Tibial artery (tissue), 4 donors: ENCODE measurements at regions not wholly inside any gene's neighbourhood (a gene's known extent, or its start where the extent isn't known, plus 50 kb on each side); places are given as distances from the start of the nearest gene placed in this dataset.
A peak's percentile ranks its signal among the peaks of the same experiment; 100 is the strongest.

Experiments
- DNase-seq, 2 donors: peaks; one replicate each; pipeline ENCODE4 v3.0.0-alpha.2; 2019
- H3K27ac ChIP-seq, 2 donors: fragments of 200-600 bp; sonication (generic) in 1 of 2; 1 replicate in 1 of 2; 2 replicates in 1 of 2; pipeline ENCODE4 v1.5.1; 2018 to 2019; ENCODE audit warnings: mild to moderate bottlenecking in 1 of 2
- H3K27me3 ChIP-seq, 2 donors: fragments of 200-600 bp; sonication (generic) in 1 of 2; one replicate each; pipeline versions ENCODE4 v1.5.1 to v1.6.0; 2016 to 2019
- H3K36me3 ChIP-seq, 3 donors: fragments of 200-600 bp; sonication (generic) in 2 of 3; one replicate each; pipeline ENCODE4 v1.5.1; 2016 to 2019; ENCODE audit warnings: mild to moderate bottlenecking in 2 of 3
- H3K4me1 ChIP-seq, 4 donors: fragments of 200-600 bp; sonication (generic) in 2 of 4; 1 replicate in 3 of 4; 2 replicates in 1 of 4; pipeline ENCODE4 v1.5.1; 2016 to 2019
- H3K4me3 ChIP-seq, 2 donors: fragments of 200-600 bp; sonication (generic) in 1 of 2; 1 replicate in 1 of 2; 2 replicates in 1 of 2; pipeline ENCODE4 v1.5.1; 2018 to 2019; ENCODE audit warnings: mild to moderate bottlenecking in 2 of 2
- H3K9me3 ChIP-seq, 3 donors: fragments of 200-600 bp; sonication (generic) in 1 of 3; one replicate each; pipeline ENCODE4 v1.5.1; 2016 to 2019
- intact Hi-C: fragments of 100-400 bp; cut with DNase I; formaldehyde crosslinking; loops from one replicate; pipeline ENCODE4 v1.15.0; 2023; ENCODE audit warnings: low total_unique reads
- TF ChIP-seq, protein P1 (sequence below), 2 experiments: fragments of 200-600 bp in 1 of 2; fragments of 450-650 bp in 1 of 2; IDR thresholded peaks; one replicate each; pipeline ENCODE4 v1.5.1; 2017 to 2019; ENCODE audit warnings: antibody characterized with exemption in 2 of 2, mild to moderate bottlenecking in 1 of 2, moderate library complexity in 1 of 2

DNA sequence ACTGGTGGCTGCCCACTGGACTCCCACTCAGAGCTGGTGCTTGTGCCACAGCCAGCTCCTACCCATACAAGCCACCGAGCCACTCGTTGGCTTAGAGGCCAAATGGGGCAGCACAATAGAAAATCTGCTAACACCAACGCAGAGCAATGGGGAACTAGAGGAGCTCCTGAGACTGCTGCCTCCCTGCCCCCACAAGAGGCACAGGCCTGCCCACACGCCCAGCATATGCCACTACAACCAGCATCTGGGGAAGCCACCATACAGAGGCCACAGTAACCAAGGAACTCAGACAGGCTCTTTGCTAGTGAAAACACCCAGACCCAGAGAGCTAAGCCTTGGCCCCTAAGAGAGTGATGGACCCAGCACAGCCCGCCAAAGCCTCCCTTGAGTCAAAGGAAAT, 231.2 kb upstream of the RAB6C start:
- Histone ChIP-seq H3K27ac (no peak overlapping the region), H3K36me3 (no peaks in the 10 kb centered on the region), H3K4me3 (no peak overlapping the region), H3K9me3 (no peaks in the 10 kb centered on the region), H3K4me1 (no peaks in the 10 kb centered on the region), H3K27me3 (peaks cover 0 to 3% of the 10 kb centered on the region in 2 donors)
- TF ChIP-seq, protein P1, sequence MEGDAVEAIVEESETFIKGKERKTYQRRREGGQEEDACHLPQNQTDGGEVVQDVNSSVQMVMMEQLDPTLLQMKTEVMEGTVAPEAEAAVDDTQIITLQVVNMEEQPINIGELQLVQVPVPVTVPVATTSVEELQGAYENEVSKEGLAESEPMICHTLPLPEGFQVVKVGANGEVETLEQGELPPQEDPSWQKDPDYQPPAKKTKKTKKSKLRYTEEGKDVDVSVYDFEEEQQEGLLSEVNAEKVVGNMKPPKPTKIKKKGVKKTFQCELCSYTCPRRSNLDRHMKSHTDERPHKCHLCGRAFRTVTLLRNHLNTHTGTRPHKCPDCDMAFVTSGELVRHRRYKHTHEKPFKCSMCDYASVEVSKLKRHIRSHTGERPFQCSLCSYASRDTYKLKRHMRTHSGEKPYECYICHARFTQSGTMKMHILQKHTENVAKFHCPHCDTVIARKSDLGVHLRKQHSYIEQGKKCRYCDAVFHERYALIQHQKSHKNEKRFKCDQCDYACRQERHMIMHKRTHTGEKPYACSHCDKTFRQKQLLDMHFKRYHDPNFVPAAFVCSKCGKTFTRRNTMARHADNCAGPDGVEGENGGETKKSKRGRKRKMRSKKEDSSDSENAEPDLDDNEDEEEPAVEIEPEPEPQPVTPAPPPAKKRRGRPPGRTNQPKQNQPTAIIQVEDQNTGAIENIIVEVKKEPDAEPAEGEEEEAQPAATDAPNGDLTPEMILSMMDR (IDR thresholded peaks at IDR 0.05) = no peak
- intact Hi-C loops = no loop called here
- DNase-seq = no peak

DNA sequence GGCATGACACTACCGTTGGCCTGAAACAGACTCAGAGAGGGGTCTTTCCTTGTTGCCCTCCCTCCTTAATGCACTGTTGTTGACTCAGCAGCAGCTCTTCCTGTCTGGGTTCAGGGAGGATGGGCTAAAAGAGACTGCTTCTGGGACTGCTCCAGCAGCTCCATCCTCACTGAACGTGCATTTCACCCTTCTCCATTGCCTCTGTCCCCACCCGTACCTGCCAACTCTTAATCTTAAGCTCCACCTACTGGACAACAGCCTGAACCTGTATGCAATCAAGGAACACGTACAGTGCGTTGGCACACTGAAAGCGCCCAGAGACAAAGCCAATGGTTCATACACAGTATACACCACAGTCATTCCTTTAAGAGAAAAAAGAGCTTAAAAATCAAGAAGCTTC, 230.8 kb upstream of the RAB6C start:
- TF ChIP-seq, protein P1 (IDR thresholded peaks at IDR 0.05) = no peak
- Histone ChIP-seq H3K36me3 (no peaks in the 10 kb centered on the region), H3K9me3 (no peaks in the 10 kb centered on the region), H3K27ac (no peak overlapping the region), H3K4me1 (no peaks in the 10 kb centered on the region), H3K4me3 (no peak overlapping the region), H3K27me3 (peaks cover 0 to 3% of the 10 kb centered on the region in 2 donors)
- intact Hi-C loops = no loop called here
- no peak for DNase-seq

DNA sequence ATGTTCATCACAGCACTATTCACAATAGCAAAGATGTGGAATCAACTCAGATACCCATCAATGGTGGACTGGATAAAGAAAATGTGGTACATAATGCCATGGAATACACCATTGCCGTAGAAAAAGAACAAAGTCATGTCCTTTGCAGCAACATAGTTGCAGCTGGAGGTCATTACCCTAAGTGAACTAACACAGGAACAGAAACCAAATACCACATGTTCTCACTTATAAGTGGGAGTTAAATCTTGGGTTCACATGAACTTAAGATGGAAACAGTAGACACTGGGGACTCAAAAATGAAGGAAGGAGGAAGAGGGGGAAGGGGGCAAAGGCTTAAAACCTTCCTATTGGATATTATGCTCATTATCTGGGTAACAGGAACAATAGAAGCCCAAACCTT, 228.1 kb upstream of the RAB6C start:
- no peaks in the 10 kb centered on the region for H3K36me3 ChIP-seq
- H3K9me3 ChIP-seq = no peaks in the 10 kb centered on the region
- TF ChIP-seq, protein P1 (IDR thresholded peaks at IDR 0.05) = no peak
- no peak overlapping the region for H3K4me3 ChIP-seq
- H3K27ac ChIP-seq = no peak overlapping the region
- H3K27me3 ChIP-seq = no peaks in the 10 kb centered on the region
- H3K4me1 ChIP-seq = no peaks in the 10 kb centered on the region
- DNase-seq = no peak
- intact Hi-C loops = no loop called here

DNA sequence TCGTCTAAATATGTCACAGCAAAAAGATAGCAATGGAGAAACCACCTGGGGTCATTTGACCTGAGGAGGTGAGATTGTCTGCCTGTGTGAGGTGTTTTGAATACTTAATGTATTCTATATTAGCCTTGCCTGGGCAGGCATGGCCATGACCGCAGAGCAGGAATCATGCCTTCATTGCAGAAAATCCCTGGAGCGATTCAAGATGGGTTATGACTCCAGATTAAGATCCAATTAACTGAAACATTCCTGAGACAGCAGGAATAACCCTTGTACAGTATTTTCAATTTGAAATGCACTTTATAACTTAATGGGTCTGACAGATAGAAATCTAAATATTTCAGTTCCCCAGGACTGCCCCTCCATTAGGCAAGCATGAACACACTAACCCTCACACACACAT, 227.3 kb upstream of the RAB6C start:
- no peaks in the 10 kb centered on the region for H3K27me3 ChIP-seq
- no peak for DNase-seq
- intact Hi-C loops = no loop called here
- no peaks in the 10 kb centered on the region for H3K36me3 ChIP-seq
- no peak overlapping the region for H3K4me3 ChIP-seq
- TF ChIP-seq, protein P1 (IDR thresholded peaks at IDR 0.05) = no peak
- H3K9me3 ChIP-seq = no peaks in the 10 kb centered on the region
- H3K4me1 ChIP-seq = no peaks in the 10 kb centered on the region
- no peak overlapping the region for H3K27ac ChIP-seq

DNA sequence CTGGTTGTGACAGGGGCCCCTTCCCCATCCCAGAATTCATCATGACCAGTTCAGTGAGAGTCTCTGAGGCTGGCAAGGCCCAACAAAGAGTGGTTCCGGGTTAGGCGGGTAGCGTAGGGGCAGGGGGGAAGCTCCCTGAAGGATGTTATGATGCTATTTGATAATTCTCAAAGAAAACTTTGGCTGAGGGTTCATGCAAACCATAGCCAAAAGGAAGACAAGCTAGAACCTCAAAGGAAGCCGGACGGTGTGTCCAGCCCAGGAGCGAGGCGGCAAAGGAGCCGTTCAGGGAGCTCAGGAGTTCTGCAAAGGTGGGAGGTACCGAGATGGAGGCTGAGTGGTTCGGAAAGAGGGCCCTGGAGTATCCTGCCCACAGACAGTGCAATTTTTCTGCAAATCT, 226.8 kb upstream of the RAB6C start:
- TF ChIP-seq, protein P1 (IDR thresholded peaks at IDR 0.05) = no peak
- DNase-seq = no peak
- H3K27ac ChIP-seq = no peak overlapping the region
- intact Hi-C loops = no loop called here
- no peaks in the 10 kb centered on the region for H3K9me3 ChIP-seq
- H3K36me3 ChIP-seq = no peaks in the 10 kb centered on the region
- no peak overlapping the region for H3K4me3 ChIP-seq
- H3K27me3 ChIP-seq = no peaks in the 10 kb centered on the region
- H3K4me1 ChIP-seq = no peaks in the 10 kb centered on the region

DNA sequence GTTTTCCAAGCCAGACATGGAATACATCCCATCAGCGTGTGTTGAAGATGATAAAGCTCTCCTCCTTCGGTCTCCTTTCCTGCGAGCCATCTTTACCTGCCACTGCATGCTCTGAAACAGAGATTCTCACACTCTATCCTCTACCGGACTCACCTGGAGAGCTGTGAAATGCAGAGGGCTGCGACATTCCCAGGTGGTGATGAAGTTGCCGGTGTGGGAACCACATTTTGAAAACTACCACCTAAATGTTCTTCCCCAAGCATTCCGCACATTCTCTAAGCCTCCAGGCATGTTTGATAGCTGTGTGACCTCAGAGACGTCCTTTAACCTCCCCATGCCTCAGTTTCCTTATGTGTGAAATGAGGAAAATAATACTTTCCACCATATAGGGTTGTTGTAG, 226.2 kb upstream of the RAB6C start:
- H3K4me3 ChIP-seq = no peak overlapping the region
- peaks cover 0 to under 1% (median 0%) of the 10 kb centered on the region in 4 donors for H3K4me1 ChIP-seq
- no peaks in the 10 kb centered on the region for H3K27me3 ChIP-seq
- H3K36me3 ChIP-seq = no peaks in the 10 kb centered on the region
- intact Hi-C loops = no loop called here
- DNase-seq = peak in 1 of 2 donors; percentile 28
- no peak overlapping the region for H3K27ac ChIP-seq
- H3K9me3 ChIP-seq = no peaks in the 10 kb centered on the region
- TF ChIP-seq, protein P1 (IDR thresholded peaks at IDR 0.05) = no peak
